Mammary epithelial cell (primary cell): ENCODE measurements at regions not wholly inside any gene's neighbourhood (a gene's known extent, or its start where the extent isn't known, plus 50 kb on each side); places are given as distances from the start of the nearest gene placed in this dataset.

ENCODE experiments used
- EZH2 ChIP-seq: IDR thresholded peaks from 2 replicates; pipeline ENCODE4 v1.6.1; 2012; ENCODE audit warnings: low read length, inconsistent platforms, borderline replicate concordance
- TF ChIP-seq, protein P1 (sequence below), 2 donors: IDR thresholded peaks in 1 of 2; conservative IDR thresholded peaks in 1 of 2; 2 replicates each; pipeline ENCODE4 v1.5.1; 2011 to 2012; ENCODE audit warnings: inconsistent platforms in 2 of 2, low read length in 2 of 2, mild to moderate bottlenecking in 2 of 2, control low read depth in 1 of 2, low read depth in 1 of 2; ENCODE audit not compliant: insufficient read depth in 1 of 2; ENCODE audit errors: extremely low read depth in 1 of 2

DNA sequence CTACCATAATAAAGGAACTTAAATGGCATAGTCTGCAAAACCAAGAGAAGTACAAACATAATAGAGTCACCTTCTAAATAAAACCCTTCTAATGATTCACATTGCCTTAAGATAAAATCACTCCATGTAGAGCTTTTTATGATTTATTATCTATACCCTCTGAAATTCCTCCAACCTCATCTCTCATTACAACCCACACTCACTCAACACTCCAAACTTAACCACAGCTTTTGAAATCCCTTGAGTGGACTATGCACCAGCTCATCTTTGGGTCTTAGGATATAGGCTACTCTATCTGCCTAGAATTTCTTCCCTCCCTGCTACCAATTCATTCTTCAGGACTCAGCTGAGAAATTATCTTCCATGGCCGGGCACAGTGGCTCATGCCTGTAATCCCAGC is 122.5 kb downstream of the CETN3 start:
- TF ChIP-seq, protein P1, sequence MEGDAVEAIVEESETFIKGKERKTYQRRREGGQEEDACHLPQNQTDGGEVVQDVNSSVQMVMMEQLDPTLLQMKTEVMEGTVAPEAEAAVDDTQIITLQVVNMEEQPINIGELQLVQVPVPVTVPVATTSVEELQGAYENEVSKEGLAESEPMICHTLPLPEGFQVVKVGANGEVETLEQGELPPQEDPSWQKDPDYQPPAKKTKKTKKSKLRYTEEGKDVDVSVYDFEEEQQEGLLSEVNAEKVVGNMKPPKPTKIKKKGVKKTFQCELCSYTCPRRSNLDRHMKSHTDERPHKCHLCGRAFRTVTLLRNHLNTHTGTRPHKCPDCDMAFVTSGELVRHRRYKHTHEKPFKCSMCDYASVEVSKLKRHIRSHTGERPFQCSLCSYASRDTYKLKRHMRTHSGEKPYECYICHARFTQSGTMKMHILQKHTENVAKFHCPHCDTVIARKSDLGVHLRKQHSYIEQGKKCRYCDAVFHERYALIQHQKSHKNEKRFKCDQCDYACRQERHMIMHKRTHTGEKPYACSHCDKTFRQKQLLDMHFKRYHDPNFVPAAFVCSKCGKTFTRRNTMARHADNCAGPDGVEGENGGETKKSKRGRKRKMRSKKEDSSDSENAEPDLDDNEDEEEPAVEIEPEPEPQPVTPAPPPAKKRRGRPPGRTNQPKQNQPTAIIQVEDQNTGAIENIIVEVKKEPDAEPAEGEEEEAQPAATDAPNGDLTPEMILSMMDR (conservative IDR thresholded peaks at IDR 0.05 in 1 of 2, IDR thresholded peaks at IDR 0.05 in 1 of 2; ENCODE audit: extremely low read depth in 1 of 2, insufficient read depth in 1 of 2, low read depth in 1 of 2, low read length in 2 of 2), result no peak
- no peak for TF ChIP-seq EZH2
